ENCODE measurements at regions not wholly inside any gene's neighbourhood (a gene's known extent, or its start where the extent isn't known, plus 50 kb on each side); places are given as distances from the start of the nearest gene placed in this dataset.

GRCh38 chr2:11997142-11997541 lies 250.7 kb downstream of the LPIN1 start:
- no peak overlapping the region for H3K27ac ChIP-seq
- H3K4me3 ChIP-seq, result no peak overlapping the region
- no peaks in the 10 kb centered on the region for H3K27me3 ChIP-seq
- H3K9me3 ChIP-seq, result peaks cover 0 to 10% (median 2%) of the 10 kb centered on the region in 12 donors
- no peak for DNase-seq
- no peak for ATAC-seq
- no peaks in the 10 kb centered on the region for H3K4me1 ChIP-seq
- intact Hi-C loops (cut with DNase I), result no loop called here
- no peaks in the 10 kb centered on the region for H3K36me3 ChIP-seq
- TF ChIP-seq CTCF (IDR thresholded peaks at IDR 0.05) (no peak), POLR2A (IDR thresholded peaks at IDR 0.05) (no peak)

- no peak for DNase-seq
- Histone ChIP-seq H3K4me3 (no peak overlapping the region), H3K36me3 (no peaks in the 10 kb centered on the region), H3K27me3 (no peaks in the 10 kb centered on the region), H3K4me1 (no peaks in the 10 kb centered on the region), H3K9me3 (peaks cover 0 to 15% (median 2%) of the 10 kb centered on the region in 12 donors), H3K27ac (no peak overlapping the region)
- 63 to 80% (median 71%) methylated on average over 2 of the region's 2 CpGs for WGBS, 4 donors
- intact Hi-C loops (cut with DNase I), result no loop called here
- TF ChIP-seq POLR2A (IDR thresholded peaks at IDR 0.05), result no peak
- TF ChIP-seq CTCF (IDR thresholded peaks at IDR 0.05), result no peak
- ATAC-seq, result no peak
Observed at GRCh38 chr2:11998218-11998617, 251.8 kb downstream of the LPIN1 start.

GRCh38 chr2:11998626-11999378 lies 252.4 kb downstream of the LPIN1 start:
- no peak overlapping the region for H3K27ac ChIP-seq
- ATAC-seq (no peak), DNase-seq (no peak)
- no peak overlapping the region for H3K4me3 ChIP-seq
- peaks cover 0 to 15% (median 2%) of the 10 kb centered on the region in 12 donors for H3K9me3 ChIP-seq
- H3K4me1 ChIP-seq, result no peaks in the 10 kb centered on the region
- TF ChIP-seq CTCF (IDR thresholded peaks at IDR 0.05) (no peak), POLR2A (IDR thresholded peaks at IDR 0.05) (no peak)
- H3K27me3 ChIP-seq, result no peaks in the 10 kb centered on the region
- 93 to 97% (median 95%) methylated on average over 4 of the region's 4 CpGs for WGBS, 4 donors
- no peaks in the 10 kb centered on the region for H3K36me3 ChIP-seq
- intact Hi-C loops (cut with DNase I), result no loop called here

- H3K27ac ChIP-seq, result no peak overlapping the region
- no peak overlapping the region for H3K4me3 ChIP-seq
- ATAC-seq (no peak), DNase-seq (no peak)
- WGBS, 4 donors, result 97 to 100% (median 99%) methylated on average over 1 of the region's 1 CpG
- peaks cover 0 to 16% (median 0%) of the 10 kb centered on the region in 12 donors for H3K4me1 ChIP-seq
- H3K9me3 ChIP-seq, result peaks cover 0 to 5% (median 0%) of the 10 kb centered on the region in 12 donors
- no peaks in the 10 kb centered on the region for H3K36me3 ChIP-seq
- H3K27me3 ChIP-seq, result no peaks in the 10 kb centered on the region
- TF ChIP-seq POLR2A (IDR thresholded peaks at IDR 0.05) (no peak), CTCF (IDR thresholded peaks at IDR 0.05) (no peak)
- intact Hi-C loops (cut with DNase I), result no loop called here
Observed at GRCh38 chr2:12001621-12002020, 255.2 kb downstream of the LPIN1 start.
